HUES64 (cell line): ENCODE measurements at regions not wholly inside any gene's neighbourhood (a gene's known extent, or its start where the extent isn't known, plus 50 kb on each side); places are given as distances from the start of the nearest gene placed in this dataset.

Source experiments
- H3K27ac ChIP-seq: 2 replicates; pipeline ENCODE4 v1.7.0; 2013; ENCODE audit warnings: low read depth, low read length, inconsistent platforms
- H3K27me3 ChIP-seq: 2 replicates; pipeline ENCODE4 v1.6.1; 2013; ENCODE audit warnings: mild to moderate bottlenecking, low read length; ENCODE audit not compliant: insufficient read depth
- H3K36me3 ChIP-seq: 2 replicates; pipeline ENCODE4 v1.6.1; 2013; ENCODE audit warnings: mild to moderate bottlenecking, low read length; ENCODE audit not compliant: insufficient read depth
- H3K4me1 ChIP-seq: 2 replicates; pipeline ENCODE4 v1.6.1; 2013; ENCODE audit warnings: mild to moderate bottlenecking, low read length, moderate library complexity; ENCODE audit not compliant: insufficient read depth
- H3K4me3 ChIP-seq: 2 replicates; pipeline ENCODE4 v1.5.1; 2013; ENCODE audit warnings: mild to moderate bottlenecking, low read length, moderate library complexity
- H3K9ac ChIP-seq: 2 replicates; pipeline ENCODE4 v1.6.1; 2013; ENCODE audit warnings: mild to moderate bottlenecking, low read depth, low read length
- H3K9me3 ChIP-seq: 2 replicates; pipeline ENCODE4 v1.6.1; 2013; ENCODE audit warnings: low read depth, low read length; ENCODE audit not compliant: insufficient read depth
- WGBS: fragments of 150-250, 120-280 bp; methylation state at CpG from one replicate; pipeline ENCODE4 v1.1.7; 2013; ENCODE audit warnings: missing lambda C conversion rate; 5-methylcytosine and 5-hydroxymethylcytosine counted together

DNA sequence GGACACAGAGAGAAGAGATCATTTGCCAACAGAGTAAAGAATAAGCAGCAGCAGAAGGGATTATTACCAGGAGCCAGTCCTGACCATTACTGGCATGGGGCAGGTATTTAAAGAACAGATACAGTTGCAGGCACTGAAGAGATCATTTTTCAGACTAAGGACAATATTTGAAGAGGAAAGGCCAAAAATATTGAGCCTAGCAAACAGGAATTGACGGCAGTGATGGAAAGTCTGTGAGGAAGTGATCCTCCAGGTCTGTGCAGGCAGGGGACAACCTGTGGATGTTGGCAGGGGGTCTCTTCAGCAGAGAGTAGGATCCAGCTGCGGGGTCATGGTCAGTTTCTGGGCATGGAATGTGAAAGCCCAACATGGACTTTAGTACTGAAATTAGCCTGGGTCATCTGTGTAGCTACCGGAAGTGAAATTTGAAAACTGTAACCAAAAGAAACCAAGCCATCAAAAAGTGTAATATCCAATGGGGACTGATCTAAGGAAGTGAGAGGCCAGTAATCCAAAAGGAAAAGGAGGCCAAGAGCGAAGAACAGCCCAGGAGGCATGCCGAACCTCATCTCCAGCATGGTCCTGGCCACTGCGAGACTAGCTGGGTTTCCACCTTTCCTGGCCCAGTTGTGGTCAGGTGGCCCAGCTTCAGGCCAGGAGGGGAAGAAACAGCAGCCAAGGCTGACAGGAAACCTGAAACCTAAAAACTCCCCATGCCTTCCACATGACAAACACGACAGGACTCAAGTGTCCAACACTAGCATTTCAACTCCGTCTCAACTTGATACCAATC is 115.1 kb upstream of the TNFAIP3 start:
- 87% methylated on average over 8 of the region's 8 CpGs for WGBS
- H3K36me3 ChIP-seq: no peaks in the 10 kb centered on the region
- H3K9ac ChIP-seq: no peak overlapping the region
- no peak overlapping the region for H3K27ac ChIP-seq
- H3K4me1 ChIP-seq: no peaks in the 10 kb centered on the region
- H3K27me3 ChIP-seq: no peaks in the 10 kb centered on the region
- no peak overlapping the region for H3K4me3 ChIP-seq
- no peaks in the 10 kb centered on the region for H3K9me3 ChIP-seq

DNA sequence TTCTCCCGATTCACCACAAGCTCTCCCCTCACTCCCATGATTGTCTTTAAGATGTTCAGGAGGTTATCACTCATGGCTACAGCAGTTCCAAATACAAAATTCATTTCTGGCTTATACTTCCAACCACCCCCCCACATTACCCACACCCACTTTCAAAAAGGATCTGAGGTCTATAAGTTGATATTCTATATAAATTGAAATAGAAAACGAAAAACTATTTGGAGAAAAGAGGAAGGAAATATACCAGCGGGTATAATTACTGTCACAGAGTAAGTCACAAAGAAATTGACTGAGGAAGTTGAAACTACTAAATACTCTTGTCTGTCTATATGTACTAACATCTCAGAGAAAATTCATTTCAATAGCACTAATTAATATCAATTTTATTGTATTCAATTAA is 112.7 kb upstream of the TNFAIP3 start:
- H3K4me3 ChIP-seq: no peak overlapping the region
- H3K9ac ChIP-seq: no peak overlapping the region
- H3K36me3 ChIP-seq: no peaks in the 10 kb centered on the region
- H3K4me1 ChIP-seq: no peaks in the 10 kb centered on the region
- no peak overlapping the region for H3K27ac ChIP-seq
- H3K27me3 ChIP-seq: no peaks in the 10 kb centered on the region
- WGBS: 90% methylated on average over 2 of the region's 3 CpGs
- H3K9me3 ChIP-seq: no peaks in the 10 kb centered on the region

DNA sequence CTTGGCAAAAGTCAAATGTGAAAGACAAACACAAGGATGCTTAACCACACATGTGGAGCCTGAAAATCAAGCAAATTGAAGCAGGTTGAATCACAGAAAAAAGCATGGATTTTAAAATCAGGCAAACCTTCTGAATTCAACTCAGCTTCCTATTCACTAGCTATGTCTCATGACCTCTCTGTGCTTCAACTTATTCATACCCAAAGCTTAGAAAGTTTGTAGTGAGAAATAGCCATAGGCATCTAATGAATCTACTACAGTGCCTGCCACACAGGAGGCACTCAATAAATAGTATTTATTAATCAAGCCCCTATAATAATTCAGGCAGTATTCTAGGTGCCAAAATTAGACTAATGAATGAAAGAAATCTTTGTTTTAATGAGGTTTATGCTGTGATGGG is 112.2 kb upstream of the TNFAIP3 start:
- Histone ChIP-seq H3K27ac (no peak overlapping the region), H3K9ac (no peak overlapping the region), H3K27me3 (no peaks in the 10 kb centered on the region), H3K4me3 (no peak overlapping the region), H3K4me1 (no peaks in the 10 kb centered on the region), H3K36me3 (no peaks in the 10 kb centered on the region), H3K9me3 (no peaks in the 10 kb centered on the region)

DNA sequence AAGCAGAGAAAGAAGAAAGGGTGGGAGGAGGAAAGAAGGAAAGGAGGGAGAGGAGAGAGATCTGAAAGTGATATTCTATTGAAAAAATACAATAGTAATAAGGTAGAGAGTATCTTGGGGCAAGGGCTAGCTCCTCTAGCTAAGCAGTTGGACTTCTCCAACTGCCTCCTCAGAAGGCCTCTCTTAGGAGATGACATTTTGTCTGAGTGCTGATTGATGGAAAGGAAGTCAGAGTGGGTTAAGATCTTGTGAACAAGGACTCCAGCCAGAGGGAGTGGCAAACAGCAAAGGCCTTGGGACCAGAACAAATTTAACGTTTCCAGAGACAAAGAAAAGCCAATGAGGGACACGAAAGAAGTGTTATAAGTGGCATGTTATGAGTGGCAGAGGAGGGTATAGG is 111.8 kb upstream of the TNFAIP3 start:
- H3K4me1 ChIP-seq: no peaks in the 10 kb centered on the region
- WGBS: 92% methylated on average over 2 of the region's 2 CpGs
- H3K4me3 ChIP-seq: no peak overlapping the region
- H3K27me3 ChIP-seq: no peaks in the 10 kb centered on the region
- H3K27ac ChIP-seq: no peak overlapping the region
- H3K9ac ChIP-seq: no peak overlapping the region
- no peaks in the 10 kb centered on the region for H3K36me3 ChIP-seq
- no peaks in the 10 kb centered on the region for H3K9me3 ChIP-seq

DNA sequence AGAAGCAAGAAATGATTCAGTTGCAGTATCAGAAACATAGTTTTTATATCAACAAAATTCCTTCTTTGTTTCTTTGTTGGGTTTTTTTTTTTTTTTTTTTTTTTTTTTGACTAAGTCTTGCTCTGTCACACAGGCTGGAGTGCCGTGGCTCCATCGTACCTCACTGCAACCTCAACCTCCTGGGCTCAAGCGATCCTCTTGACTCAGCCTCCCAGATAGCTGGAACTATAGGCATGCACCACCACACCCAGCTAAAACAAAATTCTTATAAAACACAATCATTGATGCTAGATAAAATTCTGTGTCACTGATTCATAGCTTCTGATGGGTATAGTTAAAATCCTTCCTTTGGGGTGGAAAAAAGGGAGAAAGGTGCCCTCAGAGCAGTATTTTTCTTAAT is 110.3 kb upstream of the TNFAIP3 start:
- 77% methylated on average over 3 of the region's 3 CpGs for WGBS
- Histone ChIP-seq H3K4me3 (no peak overlapping the region), H3K36me3 (no peaks in the 10 kb centered on the region), H3K27ac (no peak overlapping the region), H3K9ac (no peak overlapping the region), H3K4me1 (no peaks in the 10 kb centered on the region), H3K27me3 (no peaks in the 10 kb centered on the region), H3K9me3 (no peaks in the 10 kb centered on the region)

DNA sequence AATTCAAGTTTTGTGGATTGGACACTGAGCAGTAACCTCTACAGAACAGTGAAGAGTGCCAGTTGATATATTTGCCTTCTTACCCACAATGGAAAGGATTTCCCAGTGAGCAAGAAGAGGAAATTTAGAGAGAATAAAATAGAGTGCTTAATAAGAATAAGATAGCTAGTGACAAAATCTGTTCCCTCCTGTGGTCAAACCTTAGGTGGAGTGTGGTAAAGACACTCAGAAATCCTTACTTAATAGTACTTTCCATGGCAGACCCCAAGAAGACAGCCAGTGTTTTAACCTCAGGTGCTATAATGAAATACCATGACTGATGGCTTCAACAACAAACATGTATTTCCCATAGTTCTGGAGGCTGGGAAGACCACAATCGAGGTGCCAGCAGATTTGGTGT is 108.4 kb upstream of the TNFAIP3 start:
- H3K36me3 ChIP-seq: no peaks in the 10 kb centered on the region
- H3K9me3 ChIP-seq: no peaks in the 10 kb centered on the region
- no peak overlapping the region for H3K9ac ChIP-seq
- no peaks in the 10 kb centered on the region for H3K27me3 ChIP-seq
- 87% methylated on average over 1 of the region's 1 CpG for WGBS
- H3K4me3 ChIP-seq: no peak overlapping the region
- H3K27ac ChIP-seq: no peak overlapping the region
- no peaks in the 10 kb centered on the region for H3K4me1 ChIP-seq

DNA sequence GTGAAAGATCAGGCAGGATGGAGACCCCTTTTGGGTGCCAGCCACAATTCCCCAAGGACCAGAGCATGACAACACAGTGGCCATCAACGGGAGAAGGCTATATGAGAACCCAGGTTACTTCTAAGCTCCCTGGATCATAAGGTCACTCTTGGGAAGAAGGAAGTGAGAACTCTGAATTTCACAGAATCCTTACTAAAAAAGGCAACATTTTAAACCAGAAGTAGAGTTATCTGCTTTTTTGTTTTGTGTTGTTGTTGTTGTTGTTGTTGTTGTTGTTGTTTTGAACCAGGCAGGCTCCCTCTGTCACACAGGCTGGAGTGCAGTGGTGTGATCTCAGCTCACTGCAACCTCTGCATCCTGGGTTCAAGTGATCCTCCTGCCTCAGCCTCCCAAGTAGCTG is 107.4 kb upstream of the TNFAIP3 start:
- Histone ChIP-seq H3K4me1 (no peaks in the 10 kb centered on the region), H3K4me3 (no peak overlapping the region), H3K36me3 (no peaks in the 10 kb centered on the region), H3K27me3 (no peaks in the 10 kb centered on the region), H3K9ac (no peak overlapping the region), H3K27ac (no peak overlapping the region), H3K9me3 (no peaks in the 10 kb centered on the region)
- 94% methylated on average over 1 of the region's 1 CpG for WGBS

DNA sequence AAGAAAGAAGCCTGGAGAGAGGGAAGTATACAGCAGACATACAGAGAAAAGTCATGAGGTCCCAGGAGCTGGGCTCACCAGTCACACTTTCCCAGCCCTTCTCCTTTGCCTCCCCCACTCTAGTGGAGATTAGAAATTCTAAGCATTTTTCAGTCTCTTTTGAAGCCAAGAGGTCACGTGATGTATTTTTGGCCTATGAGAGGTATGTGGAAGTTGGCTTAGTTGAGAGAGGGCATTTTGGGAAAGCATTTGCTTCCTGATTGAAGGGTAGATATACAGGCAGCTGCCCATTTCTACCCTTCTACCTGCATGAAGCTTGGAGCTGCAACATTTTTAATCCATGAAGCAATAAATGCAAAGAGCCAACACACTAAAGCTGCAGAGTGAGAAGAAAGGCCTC is 106.0 kb upstream of the TNFAIP3 start:
- no peaks in the 10 kb centered on the region for H3K9me3 ChIP-seq
- 93% methylated on average over 1 of the region's 1 CpG for WGBS
- H3K36me3 ChIP-seq: no peaks in the 10 kb centered on the region
- H3K4me1 ChIP-seq: no peaks in the 10 kb centered on the region
- no peak overlapping the region for H3K9ac ChIP-seq
- H3K27me3 ChIP-seq: no peaks in the 10 kb centered on the region
- H3K4me3 ChIP-seq: no peak overlapping the region
- no peak overlapping the region for H3K27ac ChIP-seq

DNA sequence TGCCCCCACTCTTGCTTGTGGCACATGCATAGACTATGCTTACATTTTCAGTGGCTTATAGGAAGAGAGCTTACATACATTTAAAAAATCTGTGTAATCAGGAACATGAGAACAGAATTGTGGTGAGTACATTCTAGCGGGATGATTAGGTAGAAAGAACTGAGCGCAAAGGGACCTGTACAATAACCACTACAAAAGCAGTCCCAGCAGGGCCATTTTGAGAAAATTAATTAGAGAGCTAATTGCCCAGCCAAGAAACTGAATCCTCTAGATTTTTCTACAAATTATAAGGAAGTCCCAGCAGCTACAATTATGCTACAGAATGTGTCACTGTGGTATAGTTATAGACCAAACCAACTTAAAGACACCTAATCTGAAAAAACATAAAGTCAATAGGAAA is 105.6 kb upstream of the TNFAIP3 start:
- Histone ChIP-seq H3K4me1 (no peaks in the 10 kb centered on the region), H3K36me3 (no peaks in the 10 kb centered on the region), H3K27me3 (no peaks in the 10 kb centered on the region), H3K4me3 (no peak overlapping the region), H3K9ac (no peak overlapping the region), H3K9me3 (no peaks in the 10 kb centered on the region), H3K27ac (no peak overlapping the region)
- 100% methylated on average over 2 of the region's 2 CpGs for WGBS

DNA sequence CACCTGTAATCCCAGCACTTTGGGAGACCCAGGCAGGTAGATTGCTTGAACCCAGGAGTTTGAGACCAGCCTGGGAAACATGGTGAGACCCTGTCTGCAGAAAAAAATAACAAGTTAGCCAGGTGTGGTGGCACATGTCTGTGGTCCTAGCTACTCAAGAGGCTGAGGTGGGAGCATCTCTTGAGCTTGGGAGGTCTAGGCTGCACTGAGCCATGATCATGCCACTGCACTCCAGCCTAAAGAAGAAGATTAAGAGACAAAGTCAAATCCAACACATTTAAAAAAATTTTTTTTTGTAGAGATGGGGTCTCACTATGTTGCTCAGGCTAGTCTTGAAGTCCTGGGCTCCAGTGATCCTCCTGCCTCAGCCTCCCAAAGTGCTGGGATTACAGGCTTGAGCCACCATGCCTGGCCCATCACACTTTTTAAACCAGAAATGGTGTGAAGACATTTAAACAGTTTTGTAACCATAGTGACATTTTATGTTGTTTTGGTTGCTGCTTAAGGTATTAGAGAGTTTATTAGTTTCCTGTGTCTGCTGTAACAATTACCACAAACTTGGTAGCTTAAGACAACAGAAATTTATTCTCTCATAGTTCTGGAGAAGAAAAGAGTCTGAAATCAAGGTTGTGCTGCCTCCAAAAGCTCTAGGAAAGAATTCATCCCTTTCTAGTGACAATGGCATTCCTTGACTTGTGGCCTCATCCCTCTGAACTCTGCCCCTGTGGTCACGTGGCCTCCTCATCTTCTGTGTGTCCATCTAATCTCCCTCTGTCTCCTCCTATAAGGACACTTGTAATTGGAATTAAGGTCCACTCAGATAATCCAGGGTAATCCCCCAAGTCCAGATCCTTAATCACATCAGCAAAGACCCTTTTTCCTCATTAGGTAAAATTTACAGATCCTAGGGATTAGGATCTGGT is 104.6 kb upstream of the TNFAIP3 start:
- Histone ChIP-seq H3K4me3 (no peak overlapping the region), H3K27me3 (no peaks in the 10 kb centered on the region), H3K27ac (no peak overlapping the region), H3K36me3 (no peaks in the 10 kb centered on the region), H3K9me3 (no peaks in the 10 kb centered on the region), H3K4me1 (no peaks in the 10 kb centered on the region), H3K9ac (no peak overlapping the region)
- WGBS: 86% methylated on average over 1 of the region's 1 CpG

DNA sequence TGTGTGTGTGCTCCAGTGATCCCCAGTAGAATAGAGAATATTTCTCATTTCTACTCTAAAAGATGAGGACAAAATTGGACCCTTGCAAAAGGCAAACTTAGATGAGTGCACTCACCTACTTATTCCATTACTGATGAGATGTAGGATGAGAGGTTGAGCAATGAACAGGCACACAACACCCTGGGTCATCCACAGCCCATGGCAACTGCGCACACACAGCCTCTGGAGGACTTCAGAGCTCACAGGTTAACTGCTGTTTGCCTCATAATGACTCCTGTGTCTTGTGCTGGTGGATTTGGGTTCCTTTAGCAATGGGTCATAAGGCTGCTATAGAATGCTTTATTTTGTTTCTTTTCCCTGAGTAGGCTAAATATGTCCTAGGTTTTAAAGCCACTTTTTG is 103.6 kb upstream of the TNFAIP3 start:
- 90% methylated on average over 1 of the region's 1 CpG for WGBS
- H3K27ac ChIP-seq: no peak overlapping the region
- no peaks in the 10 kb centered on the region for H3K36me3 ChIP-seq

More for the DNA sequence above, 103.6 kb upstream of the TNFAIP3 start:
- Histone ChIP-seq H3K27me3 (no peaks in the 10 kb centered on the region), H3K9me3 (no peaks in the 10 kb centered on the region), H3K4me3 (no peak overlapping the region), H3K9ac (no peak overlapping the region), H3K4me1 (no peaks in the 10 kb centered on the region)
